DOHH2 (cell line): ENCODE measurements at regions not wholly inside any gene's neighbourhood (a gene's known extent, or its start where the extent isn't known, plus 50 kb on each side); places are given as distances from the start of the nearest gene placed in this dataset.

Source experiments
- H3F3A ChIP-seq: fragments of 200-600 bp; sonication (generic), shearing (Covaris generic); 2 replicates; pipeline ENCODE4 v1.6.0; 2016; ENCODE audit warnings: antibody characterized with exemption, mild to moderate bottlenecking; ENCODE audit not compliant: control insufficient read depth, insufficient read depth
- H3K27ac ChIP-seq: fragments of 200-600 bp; sonication (generic); 2 replicates; pipeline ENCODE4 v1.5.1; 2014; ENCODE audit warnings: low read depth, mild to moderate bottlenecking, low read length, moderate library complexity
- H3K27me3 ChIP-seq: fragments of 200-600 bp; sonication (generic); 2 replicates; pipeline ENCODE4 v1.6.1; 2014; ENCODE audit warnings: mild to moderate bottlenecking, low read length, mixed read lengths; ENCODE audit not compliant: control insufficient read depth
- H3K36me3 ChIP-seq: fragments of 200-600 bp; sonication (generic); 2 replicates; pipeline ENCODE4 v1.6.1; 2014; ENCODE audit warnings: mild to moderate bottlenecking, low read length, moderate library complexity, mixed read lengths; ENCODE audit not compliant: control insufficient read depth
- H3K4me1 ChIP-seq: fragments of 200-600 bp; sonication (generic); 2 replicates; pipeline ENCODE4 v1.6.1; 2014; ENCODE audit warnings: mild to moderate bottlenecking, low read length, mixed read lengths; ENCODE audit not compliant: control insufficient read depth
- H3K4me2 ChIP-seq: fragments of 200-600 bp; sonication (generic); 2 replicates; pipeline ENCODE4 v1.6.0; 2014; ENCODE audit warnings: mild to moderate bottlenecking, low read length, moderate library complexity
- H3K4me3 ChIP-seq: fragments of 200-600 bp; sonication (generic); 2 replicates; pipeline ENCODE4 v1.5.1; 2014; ENCODE audit warnings: mild to moderate bottlenecking, low read length, mixed read lengths
- H3K79me2 ChIP-seq: fragments of 200-600 bp; sonication (generic); 2 replicates; pipeline ENCODE4 v1.6.1; 2014; ENCODE audit warnings: mild to moderate bottlenecking, low read length, mixed read lengths; ENCODE audit not compliant: control insufficient read depth
- H3K9me2 ChIP-seq: fragments of 200-600 bp; sonication (generic); replicated peaks from 2 replicates; pipeline ENCODE4 v1.6.1; 2014; ENCODE audit warnings: mild to moderate bottlenecking, low read length, mixed read lengths; ENCODE audit not compliant: control insufficient read depth
- H3K9me3 ChIP-seq: fragments of 200-600 bp; sonication (generic); 2 replicates; pipeline ENCODE4 v1.6.1; 2014; ENCODE audit warnings: antibody characterized with exemption, low read length, mixed read lengths; ENCODE audit not compliant: control insufficient read depth, insufficient read depth
- H4K20me1 ChIP-seq: fragments of 200-600 bp; sonication (generic); 2 replicates; pipeline ENCODE4 v1.6.0; 2014; ENCODE audit warnings: low read depth, mild to moderate bottlenecking, antibody characterized with exemption, low read length, moderate library complexity; ENCODE audit not compliant: control insufficient read depth, insufficient read depth
- CTCF ChIP-seq: fragments of 200-600 bp; sonication (generic); IDR thresholded peaks from one replicate; pipeline ENCODE4 v1.5.1; 2014; ENCODE audit warnings: antibody characterized with exemption, mild to moderate bottlenecking, low read depth, low read length; ENCODE audit not compliant: poor library complexity, severe bottlenecking
- EZH2phosphoT487 ChIP-seq: fragments of 200-600 bp; sonication (generic); IDR thresholded peaks from 2 replicates; pipeline ENCODE4 v1.6.1; 2017; ENCODE audit warnings: borderline replicate concordance, mild to moderate bottlenecking, antibody characterized with exemption, low read length, moderate library complexity, mixed read lengths

DNA sequence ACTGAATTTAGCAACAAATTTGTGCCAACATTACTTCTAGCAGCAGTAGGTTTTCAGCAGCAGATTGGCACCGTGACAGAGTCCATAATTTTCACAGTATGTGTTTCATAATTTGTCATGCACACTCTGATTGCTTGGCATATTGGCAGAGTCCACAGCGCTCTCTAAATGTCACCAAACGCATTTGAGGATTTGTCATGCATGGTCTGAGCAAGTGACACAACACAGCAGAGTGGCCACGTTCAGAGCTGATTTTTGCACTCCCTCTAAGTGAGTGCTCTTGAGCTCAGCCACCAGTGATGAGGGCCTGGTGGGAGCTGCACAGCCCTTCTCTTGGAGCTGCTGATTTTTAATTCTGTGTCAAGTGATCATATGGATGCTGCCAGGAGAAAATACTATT, 1270.8 kb downstream of the ROBO1 start:
- Histone ChIP-seq H3F3A (no peaks in the 10 kb centered on the region), H3K9me2 (no peaks in the 10 kb centered on the region), H3K27ac (no peak overlapping the region), H3K79me2 (no peaks in the 10 kb centered on the region), H3K27me3 (no peaks in the 10 kb centered on the region), H3K36me3 (no peaks in the 10 kb centered on the region), H3K4me3 (no peak overlapping the region), H3K9me3 (no peaks in the 10 kb centered on the region), H3K4me2 (no peak overlapping the region), H3K4me1 (no peaks in the 10 kb centered on the region), H4K20me1 (no peaks in the 10 kb centered on the region)
- TF ChIP-seq CTCF (no peak), EZH2phosphoT487 (no peak)

- TF ChIP-seq CTCF (no peak), EZH2phosphoT487 (no peak)
- Histone ChIP-seq H3K4me1 (no peaks in the 10 kb centered on the region), H3K9me2 (no peaks in the 10 kb centered on the region), H3K27me3 (no peaks in the 10 kb centered on the region), H3K4me3 (no peak overlapping the region), H3K79me2 (no peaks in the 10 kb centered on the region), H3F3A (no peaks in the 10 kb centered on the region), H4K20me1 (no peaks in the 10 kb centered on the region), H3K9me3 (no peaks in the 10 kb centered on the region), H3K27ac (no peak overlapping the region), H3K4me2 (no peak overlapping the region), H3K36me3 (no peaks in the 10 kb centered on the region)
Observed at GRCh38 chr3:78497767-78498166, 1270.0 kb downstream of the ROBO1 start.

DNA sequence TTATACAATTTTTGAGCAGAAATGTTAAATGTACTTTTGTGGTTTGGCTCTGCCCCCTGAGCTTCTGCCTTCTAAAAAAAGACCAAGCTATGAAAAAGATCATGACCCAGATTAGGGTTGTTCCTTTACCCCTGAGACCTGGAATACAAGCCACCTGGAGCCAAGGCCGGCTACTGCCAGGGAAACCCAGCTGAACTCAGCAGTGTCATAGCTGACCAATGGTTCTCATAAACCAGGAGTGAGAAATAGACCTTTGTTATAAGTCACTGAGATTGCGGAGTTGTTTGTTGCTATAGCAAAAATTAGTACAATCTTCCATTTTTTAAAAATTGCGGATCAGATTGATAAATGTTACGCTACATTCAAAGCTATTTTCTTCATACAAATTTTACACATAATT, 1261.7 kb downstream of the ROBO1 start:
- H3K4me2 ChIP-seq = no peak overlapping the region
- H3K36me3 ChIP-seq = no peaks in the 10 kb centered on the region
- no peaks in the 10 kb centered on the region for H3K4me1 ChIP-seq
- no peaks in the 10 kb centered on the region for H3K9me2 ChIP-seq
- no peaks in the 10 kb centered on the region for H4K20me1 ChIP-seq
- H3F3A ChIP-seq = no peaks in the 10 kb centered on the region
- TF ChIP-seq CTCF = no peak
- TF ChIP-seq EZH2phosphoT487 = no peak
- no peaks in the 10 kb centered on the region for H3K79me2 ChIP-seq
- no peaks in the 10 kb centered on the region for H3K27me3 ChIP-seq
- no peak overlapping the region for H3K27ac ChIP-seq
- no peaks in the 10 kb centered on the region; the same call in 1 of the 2 replicates for H3K9me3 ChIP-seq
- H3K4me3 ChIP-seq = no peak overlapping the region
